ENCODE measurements at regions not wholly inside any gene's neighbourhood (a gene's known extent, or its start where the extent isn't known, plus 50 kb on each side); places are given as distances from the start of the nearest gene placed in this dataset.

DNA sequence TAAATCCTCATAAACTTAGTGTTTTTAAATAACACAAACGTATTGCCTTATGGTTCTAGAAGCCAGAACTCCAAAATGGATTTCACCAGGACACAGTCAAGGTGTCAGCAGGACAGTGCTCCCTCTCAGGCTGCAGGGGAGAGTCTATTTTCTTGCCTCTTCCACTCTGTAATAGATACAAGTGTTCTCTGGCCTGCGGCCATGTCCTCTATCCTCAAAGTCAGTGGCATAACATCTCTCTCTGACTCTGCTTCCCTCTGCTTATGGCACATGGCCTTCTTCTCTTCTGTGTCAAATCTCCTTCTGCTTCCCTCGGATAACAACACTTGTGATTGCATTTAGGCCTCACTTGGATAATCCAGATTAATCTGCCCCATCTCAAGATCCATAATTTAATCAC, 129.4 kb upstream of the OR13F1 start:
- no peak overlapping the region for H3K9ac ChIP-seq (ENCODE audit: low read length)
- no peaks in the 10 kb centered on the region for H3K9me3 ChIP-seq (ENCODE audit: low read length)
- intact Hi-C loops (cut with micrococcal nuclease): no loop called here
- no peak overlapping the region for H3K4me2 ChIP-seq (ENCODE audit: low read length)
- CTCF ChIA-PET: no interaction called here
- no TSS peak for BruUV-seq (replicated peaks)
- H3K79me2 ChIP-seq (ENCODE audit: low read length): no peaks in the 10 kb centered on the region
- H4K20me1 ChIP-seq (ENCODE audit: low read length): no peaks in the 10 kb centered on the region
- H3F3A ChIP-seq (ENCODE audit: low read length, unreplicated experiment): no peaks in the 10 kb centered on the region
- H2AFZ ChIP-seq (ENCODE audit: low read length): no peak overlapping the region
- no peaks in the 10 kb centered on the region for H3K36me3 ChIP-seq (ENCODE audit: low read depth, low read length)
- no peaks in the 10 kb centered on the region for H3K9me2 ChIP-seq (replicated peaks; ENCODE audit: low read length)
- POLR2A ChIA-PET (ENCODE audit: unreplicated experiment): no interaction called here
- H3K27me3 ChIP-seq (ENCODE audit: low read length): no peaks in the 10 kb centered on the region
- no peaks in the 10 kb centered on the region for H3K4me1 ChIP-seq (ENCODE audit: insufficient read depth, low read length)
- TF ChIP-seq EZH2phosphoT487 (IDR thresholded peaks at IDR 0.05; ENCODE audit: borderline replicate concordance, low read length): no peak
- TF ChIP-seq, protein P1, sequence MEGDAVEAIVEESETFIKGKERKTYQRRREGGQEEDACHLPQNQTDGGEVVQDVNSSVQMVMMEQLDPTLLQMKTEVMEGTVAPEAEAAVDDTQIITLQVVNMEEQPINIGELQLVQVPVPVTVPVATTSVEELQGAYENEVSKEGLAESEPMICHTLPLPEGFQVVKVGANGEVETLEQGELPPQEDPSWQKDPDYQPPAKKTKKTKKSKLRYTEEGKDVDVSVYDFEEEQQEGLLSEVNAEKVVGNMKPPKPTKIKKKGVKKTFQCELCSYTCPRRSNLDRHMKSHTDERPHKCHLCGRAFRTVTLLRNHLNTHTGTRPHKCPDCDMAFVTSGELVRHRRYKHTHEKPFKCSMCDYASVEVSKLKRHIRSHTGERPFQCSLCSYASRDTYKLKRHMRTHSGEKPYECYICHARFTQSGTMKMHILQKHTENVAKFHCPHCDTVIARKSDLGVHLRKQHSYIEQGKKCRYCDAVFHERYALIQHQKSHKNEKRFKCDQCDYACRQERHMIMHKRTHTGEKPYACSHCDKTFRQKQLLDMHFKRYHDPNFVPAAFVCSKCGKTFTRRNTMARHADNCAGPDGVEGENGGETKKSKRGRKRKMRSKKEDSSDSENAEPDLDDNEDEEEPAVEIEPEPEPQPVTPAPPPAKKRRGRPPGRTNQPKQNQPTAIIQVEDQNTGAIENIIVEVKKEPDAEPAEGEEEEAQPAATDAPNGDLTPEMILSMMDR (conservative IDR thresholded peaks at IDR 0.05; ENCODE audit: low read depth, low read length): no peak
- no peak for TF ChIP-seq EZH2 (IDR thresholded peaks at IDR 0.05; ENCODE audit: low read length, unreplicated experiment)
- DNase-seq (no peak), ATAC-seq (no peak)
- H3K4me3 ChIP-seq (ENCODE audit: low read length): no peak overlapping the region
- H3K27ac ChIP-seq (ENCODE audit: low read length): no peak overlapping the region

DNA sequence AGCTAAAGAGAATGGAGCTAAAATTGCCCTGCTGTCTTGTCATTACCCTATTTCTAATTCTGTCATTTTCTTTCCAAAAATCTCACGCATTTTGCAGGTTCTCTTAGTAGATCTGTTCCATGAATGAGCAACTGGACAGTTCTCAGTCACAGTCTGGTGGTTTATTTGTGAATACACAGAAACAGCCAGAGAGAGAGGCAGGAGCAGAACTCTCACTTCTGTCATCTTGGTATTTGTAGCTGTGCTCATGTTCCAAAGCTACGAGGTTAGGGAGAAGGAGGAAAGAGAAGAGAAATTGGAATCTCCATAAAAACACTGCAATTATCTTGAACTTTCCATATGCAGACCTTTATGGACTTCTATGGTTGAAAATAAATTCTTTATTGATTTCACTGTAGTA, 118.0 kb upstream of the OR13F1 start:
- TF ChIP-seq, protein P1 (conservative IDR thresholded peaks at IDR 0.05; ENCODE audit: low read depth, low read length): no peak
- Histone ChIP-seq H3K4me2 (ENCODE audit: low read length) (no peak overlapping the region), H3K27me3 (ENCODE audit: low read length) (no peaks in the 10 kb centered on the region), H3K9ac (ENCODE audit: low read length) (no peak overlapping the region), H3K4me3 (ENCODE audit: low read length) (no peak overlapping the region), H2AFZ (ENCODE audit: low read length) (no peak overlapping the region), H3K9me3 (ENCODE audit: low read length) (no peaks in the 10 kb centered on the region), H4K20me1 (ENCODE audit: low read length) (no peaks in the 10 kb centered on the region), H3K79me2 (ENCODE audit: low read length) (no peaks in the 10 kb centered on the region), H3F3A (ENCODE audit: low read length, unreplicated experiment) (no peaks in the 10 kb centered on the region), H3K27ac (ENCODE audit: low read length) (no peak overlapping the region), H3K4me1 (ENCODE audit: insufficient read depth, low read length) (no peaks in the 10 kb centered on the region), H3K9me2 (replicated peaks; ENCODE audit: low read length) (no peaks in the 10 kb centered on the region), H3K36me3 (ENCODE audit: low read depth, low read length) (no peaks in the 10 kb centered on the region)
- no TSS peak for BruUV-seq (replicated peaks)
- intact Hi-C loops (cut with micrococcal nuclease): loop anchor here (1.0 to 5.0 kb wide), 5 partner anchors 104 to 597 kb away; no protein-coding TSS in a partner anchor
- ChIA-PET POLR2A (ENCODE audit: unreplicated experiment) (no interaction called here), CTCF (interaction anchor here (0.9 to 1.9 kb wide), 2 partner anchors 209 to 596 kb away, joined by 3 to 9 read pairs; no protein-coding TSS in a partner anchor)
- no peak for DNase-seq
- ATAC-seq: no peak

DNA sequence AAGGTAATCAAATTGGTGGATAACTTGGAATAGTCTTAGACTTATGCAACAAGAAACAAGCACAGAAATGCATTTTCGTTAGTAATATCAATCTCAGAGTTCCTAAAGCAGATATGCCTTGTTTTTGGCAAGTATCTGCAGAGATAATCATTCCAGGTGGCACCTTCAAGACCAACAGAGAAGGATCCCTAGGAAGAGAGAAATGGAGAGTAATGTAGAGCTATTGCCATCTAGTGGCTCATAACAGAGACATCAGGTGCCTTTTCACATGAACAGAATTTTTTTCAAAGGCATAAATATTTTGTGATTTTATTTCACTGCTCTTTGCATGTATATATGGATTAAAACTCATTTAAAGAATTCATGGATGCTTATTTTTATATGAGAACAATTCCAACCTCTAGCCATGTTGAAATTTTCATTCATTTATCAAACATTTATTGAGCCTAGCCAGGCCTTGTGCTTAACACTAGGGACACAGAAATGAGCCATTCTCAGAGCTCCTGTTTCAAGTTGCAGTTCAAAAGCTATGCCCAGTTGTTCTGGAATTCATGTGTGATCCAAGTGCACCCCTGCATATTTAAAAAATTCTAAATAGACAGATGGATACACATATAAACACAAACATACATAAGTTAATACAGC, 117.5 kb upstream of the OR13F1 start:
- ChIA-PET CTCF (interaction anchor here (0.9 to 1.9 kb wide), 2 partner anchors 210 to 597 kb away, joined by 3 to 9 read pairs; no protein-coding TSS in a partner anchor), POLR2A (ENCODE audit: unreplicated experiment) (no interaction called here)
- Histone ChIP-seq H3K4me2 (ENCODE audit: low read length) (no peak overlapping the region), H4K20me1 (ENCODE audit: low read length) (no peaks in the 10 kb centered on the region), H3K9me2 (replicated peaks; ENCODE audit: low read length) (no peaks in the 10 kb centered on the region), H3K79me2 (ENCODE audit: low read length) (no peaks in the 10 kb centered on the region), H3F3A (ENCODE audit: low read length, unreplicated experiment) (no peaks in the 10 kb centered on the region), H3K4me1 (ENCODE audit: insufficient read depth, low read length) (no peaks in the 10 kb centered on the region), H3K4me3 (ENCODE audit: low read length) (no peak overlapping the region), H3K9me3 (ENCODE audit: low read length) (no peaks in the 10 kb centered on the region), H3K27me3 (ENCODE audit: low read length) (no peaks in the 10 kb centered on the region), H3K27ac (ENCODE audit: low read length) (no peak overlapping the region), H3K36me3 (ENCODE audit: low read depth, low read length) (no peaks in the 10 kb centered on the region), H3K9ac (ENCODE audit: low read length) (no peak overlapping the region), H2AFZ (ENCODE audit: low read length) (no peak overlapping the region)
- intact Hi-C loops (cut with micrococcal nuclease): loop anchor here (1.0 to 5.0 kb wide), 5 partner anchors 104 to 597 kb away; no protein-coding TSS in a partner anchor
- TF ChIP-seq, protein P1 (conservative IDR thresholded peaks at IDR 0.05; ENCODE audit: low read depth, low read length): peak; percentile 70
- TF ChIP-seq EZH2 (IDR thresholded peaks at IDR 0.05; ENCODE audit: low read length, unreplicated experiment): no peak
- 0 out of 2 replicates have a peak, but pooled peaks have one; percentile 45 for ATAC-seq
- peak; percentile 43 for DNase-seq
- BruUV-seq (replicated peaks): no TSS peak

Measured in PC-3 (cell line).